Left ventricle myocardium superior (tissue), 1 donor: ENCODE measurements at regions not wholly inside any gene's neighbourhood (a gene's known extent, or its start where the extent isn't known, plus 50 kb on each side); places are given as distances from the start of the nearest gene placed in this dataset.
"Not testable (repeated sequence)": the region's sequence is repeated elsewhere in the genome, so short reads cannot be mapped to it uniquely, and the experiment has no call there.

Experiments used
- ATAC-seq: fragments of 200-7000 bp; cut with Tn5 transposase; one replicate; pipeline ENCODE4 v1.9.1; 2020; ENCODE audit warnings: mild to moderate bottlenecking, moderate library complexity
- DNase-seq: peaks from one replicate; pipeline ENCODE4 v3.0.0-alpha.2; 2020
- intact Hi-C: fragments of 100-400 bp; cut with micrococcal nuclease; formaldehyde crosslinking; loops from one replicate; pipeline ENCODE4 v1.11.0; 2022
- donor health status: DM: no; HTN: yes; CAD: no; lungs with severe emphysema.

- ATAC-seq: no peak
- intact Hi-C loops: no loop called here
- no peak for DNase-seq
Measured at GRCh38 chr12:19623751-19624399, 184.6 kb downstream of the AEBP2 start.

- intact Hi-C loops: no loop called here
- ATAC-seq: no peak
- DNase-seq: no peak
Measured at GRCh38 chr12:19624491-19624890, 185.2 kb downstream of the AEBP2 start.

- ATAC-seq, DNase-seq, intact Hi-C loops: not testable (repeated sequence)
Measured at GRCh38 chr12:19625551-19625950, 186.3 kb downstream of the AEBP2 start.

GRCh38 chr12:19627719-19628118, 188.4 kb downstream of the AEBP2 start:
- DNase-seq: no peak
- no peak for ATAC-seq
- intact Hi-C loops: no loop called here

- no peak for DNase-seq
- intact Hi-C loops: no loop called here
- no peak for ATAC-seq
Measured at GRCh38 chr12:19630536-19630935, 191.2 kb downstream of the AEBP2 start.

GRCh38 chr12:19633194-19633593, 193.9 kb downstream of the AEBP2 start:
- ATAC-seq (no peak), DNase-seq (no peak)
- intact Hi-C loops: no loop called here

GRCh38 chr12:19633641-19634040, 194.3 kb downstream of the AEBP2 start:
- DNase-seq (no peak), ATAC-seq (no peak)
- intact Hi-C loops: no loop called here

GRCh38 chr12:19639781-19640415, 200.6 kb downstream of the AEBP2 start:
- intact Hi-C loops: no loop called here
- ATAC-seq: no peak
- no peak for DNase-seq

- DNase-seq (no peak), ATAC-seq (peak; percentile 71)
- intact Hi-C loops: no loop called here
Measured at GRCh38 chr12:19641235-19642080, 202.2 kb downstream of the AEBP2 start.

- DNase-seq (no peak), ATAC-seq (no peak)
- intact Hi-C loops: no loop called here
Measured at GRCh38 chr12:19642345-19642744, 203.1 kb downstream of the AEBP2 start.

- no peak for ATAC-seq
- intact Hi-C loops: no loop called here
Measured at GRCh38 chr12:19643635-19644034, 204.3 kb downstream of the AEBP2 start.

GRCh38 chr12:19644571-19644970, 205.3 kb downstream of the AEBP2 start:
- no peak for DNase-seq
- intact Hi-C loops: no loop called here
- no peak for ATAC-seq

More at GRCh38 chr12:19643635-19644034, 204.3 kb downstream of the AEBP2 start:
- no peak for DNase-seq

- intact Hi-C loops: no loop called here
- no peak for ATAC-seq
Measured at GRCh38 chr12:19645823-19646222, 206.5 kb downstream of the AEBP2 start.

GRCh38 chr12:19646599-19646998, 207.3 kb downstream of the AEBP2 start:
- DNase-seq: no peak
- intact Hi-C loops: no loop called here
- ATAC-seq: no peak

More at GRCh38 chr12:19645823-19646222, 206.5 kb downstream of the AEBP2 start:
- no peak for DNase-seq

GRCh38 chr12:19647806-19648556, 208.7 kb downstream of the AEBP2 start:
- ATAC-seq (no peak), DNase-seq (no peak)
- intact Hi-C loops: no loop called here

- DNase-seq (no peak), ATAC-seq (no peak)
- intact Hi-C loops: no loop called here
Measured at GRCh38 chr12:19648591-19648990, 209.3 kb downstream of the AEBP2 start.

- intact Hi-C loops: no loop called here
- no peak for ATAC-seq
- no peak for DNase-seq
Measured at GRCh38 chr12:19652386-19652785, 213.1 kb downstream of the AEBP2 start.

GRCh38 chr12:19654650-19655376, 215.5 kb downstream of the AEBP2 start:
- intact Hi-C loops: no loop called here
- DNase-seq (no peak), ATAC-seq (peak; percentile 22)
